KMS-11 (cell line): ENCODE measurements at regions not wholly inside any gene's neighbourhood (a gene's known extent, or its start where the extent isn't known, plus 50 kb on each side); places are given as distances from the start of the nearest gene placed in this dataset.

ENCODE experiments used
- H2AFZ ChIP-seq: fragments of 200-600 bp; sonication (generic); 2 replicates; pipeline ENCODE4 v1.6.1; 2016; ENCODE audit warnings: antibody characterized with exemption, mixed run types, low read depth
- H3K27ac ChIP-seq: fragments of 200-600 bp; sonication (generic); 2 replicates; pipeline ENCODE4 v1.6.1; 2016; ENCODE audit warnings: mild to moderate bottlenecking, mixed run types
- H3K27me3 ChIP-seq: fragments of 200-600 bp; sonication (generic); 2 replicates; pipeline ENCODE4 v1.6.1; 2017; ENCODE audit warnings: mild to moderate bottlenecking, low read depth, mixed run types, moderate library complexity; ENCODE audit not compliant: insufficient read depth
- H3K36me3 ChIP-seq: fragments of 200-600 bp; sonication (generic); 2 replicates; pipeline ENCODE4 v1.6.1; 2017; ENCODE audit warnings: mild to moderate bottlenecking, mixed run types; ENCODE audit not compliant: insufficient read depth
- H3K4me1 ChIP-seq: fragments of 200-600 bp; sonication (generic); 2 replicates; pipeline ENCODE4 v1.6.1; 2016; ENCODE audit warnings: mild to moderate bottlenecking, low read depth, mixed run types; ENCODE audit not compliant: poor library complexity, severe bottlenecking
- H3K4me2 ChIP-seq: fragments of 200-600 bp; sonication (generic); 2 replicates; pipeline ENCODE4 v1.7.0; 2016; ENCODE audit warnings: mild to moderate bottlenecking, mixed run types
- H3K4me3 ChIP-seq: fragments of 200-600 bp; sonication (generic); IDR thresholded peaks from 2 replicates; pipeline ENCODE4 v1.6.1; 2017; ENCODE audit warnings: low read depth, low read length, mixed read lengths; ENCODE audit not compliant: insufficient read depth
- H3K79me2 ChIP-seq: fragments of 200-600 bp; sonication (generic); 2 replicates; pipeline ENCODE4 v1.6.1; 2016; ENCODE audit warnings: low read depth, mixed run types; ENCODE audit not compliant: insufficient read depth
- H3K9ac ChIP-seq: fragments of 200-600 bp; sonication (generic); 2 replicates; pipeline ENCODE4 v1.6.1; 2016; ENCODE audit warnings: mild to moderate bottlenecking, mixed run types
- H4K20me1 ChIP-seq: fragments of 200-600 bp; sonication (generic); 2 replicates; pipeline ENCODE4 v1.6.1; 2016; ENCODE audit warnings: mild to moderate bottlenecking, mixed run types; ENCODE audit not compliant: insufficient read depth
- CTCF ChIP-seq: fragments of 200-600 bp; sonication (generic); conservative IDR thresholded peaks from 2 replicates; pipeline ENCODE4 v1.6.1; 2017; ENCODE audit warnings: low read depth, mild to moderate bottlenecking, antibody characterized with exemption, low read length, moderate library complexity, mixed read lengths

GRCh38 chr3:22593638-22594037, 609.5 kb upstream of the UBE2E2 start:
- no peaks in the 10 kb centered on the region for H4K20me1 ChIP-seq
- H3K36me3 ChIP-seq, result no peaks in the 10 kb centered on the region
- H3K4me3 ChIP-seq, result no peak overlapping the region
- H3K4me1 ChIP-seq, result no peaks in the 10 kb centered on the region
- no peak overlapping the region for H3K9ac ChIP-seq
- no peaks in the 10 kb centered on the region for H3K79me2 ChIP-seq
- TF ChIP-seq CTCF, result no peak
- no peaks in the 10 kb centered on the region for H3K27me3 ChIP-seq
- H2AFZ ChIP-seq, result no peak overlapping the region
- H3K27ac ChIP-seq, result no peak overlapping the region
- no peak overlapping the region for H3K4me2 ChIP-seq

- H4K20me1 ChIP-seq, result no peaks in the 10 kb centered on the region
- no peak for TF ChIP-seq CTCF
- no peak overlapping the region for H3K9ac ChIP-seq
- H3K4me1 ChIP-seq, result no peaks in the 10 kb centered on the region
- H2AFZ ChIP-seq, result no peak overlapping the region
- no peaks in the 10 kb centered on the region for H3K36me3 ChIP-seq
- no peak overlapping the region for H3K27ac ChIP-seq
- no peak overlapping the region for H3K4me3 ChIP-seq
- no peaks in the 10 kb centered on the region for H3K79me2 ChIP-seq
- H3K27me3 ChIP-seq, result no peaks in the 10 kb centered on the region
- H3K4me2 ChIP-seq, result no peak overlapping the region
These were observed 608.1 kb upstream of the UBE2E2 start for GRCh38 chr3:22594990-22595389.

- Histone ChIP-seq H2AFZ (no peak overlapping the region), H3K27me3 (no peaks in the 10 kb centered on the region), H3K4me3 (no peak overlapping the region), H4K20me1 (no peaks in the 10 kb centered on the region), H3K79me2 (no peaks in the 10 kb centered on the region), H3K9ac (no peak overlapping the region), H3K4me2 (no peak overlapping the region), H3K36me3 (no peaks in the 10 kb centered on the region), H3K27ac (no peak overlapping the region), H3K4me1 (no peaks in the 10 kb centered on the region)
- no peak for TF ChIP-seq CTCF
These were observed 596.7 kb upstream of the UBE2E2 start for GRCh38 chr3:22606461-22606860.

GRCh38 chr3:22606938-22607337, 596.2 kb upstream of the UBE2E2 start:
- Histone ChIP-seq H4K20me1 (no peaks in the 10 kb centered on the region), H3K4me3 (no peak overlapping the region), H3K79me2 (no peaks in the 10 kb centered on the region), H2AFZ (no peak overlapping the region), H3K36me3 (no peaks in the 10 kb centered on the region), H3K4me2 (no peak overlapping the region), H3K4me1 (no peaks in the 10 kb centered on the region), H3K27ac (no peak overlapping the region), H3K27me3 (no peaks in the 10 kb centered on the region), H3K9ac (no peak overlapping the region)
- no peak for TF ChIP-seq CTCF

- no peaks in the 10 kb centered on the region for H3K27me3 ChIP-seq
- no peak overlapping the region for H3K9ac ChIP-seq
- no peaks in the 10 kb centered on the region for H3K79me2 ChIP-seq
- TF ChIP-seq CTCF, result no peak
- H3K36me3 ChIP-seq, result no peaks in the 10 kb centered on the region
- no peaks in the 10 kb centered on the region for H3K4me1 ChIP-seq
- H2AFZ ChIP-seq, result no peak overlapping the region
- no peak overlapping the region for H3K4me3 ChIP-seq
- no peak overlapping the region for H3K4me2 ChIP-seq
- H4K20me1 ChIP-seq, result no peaks in the 10 kb centered on the region
- H3K27ac ChIP-seq, result no peak overlapping the region
These were observed 595.0 kb upstream of the UBE2E2 start for GRCh38 chr3:22608093-22608492.
